IMR-90 (cell line): ENCODE measurements at regions not wholly inside any gene's neighbourhood (a gene's known extent, or its start where the extent isn't known, plus 50 kb on each side); places are given as distances from the start of the nearest gene placed in this dataset.

ENCODE experiments used
- ATAC-seq: fragments of 200-7000 bp; cut with Tn5 transposase; 2 replicates; pipeline ENCODE4 v1.9.1; 2020; ENCODE audit warnings: low read depth, mild to moderate bottlenecking, moderate library complexity
- BruUV-seq: library from RNA; stranded (reverse); fragments of 400-500 nt; replicated peaks from 2 replicates; lab custom pipeline; 2021; lab: Mats Ljungman, UMichigan
- CTCF ChIA-PET: fragments of 300-600 bp; formaldehyde crosslinking; extraction: SDS; loops from one replicate; lab custom pipeline; 2021; ENCODE audit warnings: antibody characterized with exemption; lab: Yijun Ruan, JAX
- POLR2A ChIA-PET: fragments of 300-600 bp; sonication (Branson Sonifier 250); formaldehyde crosslinking; loops from one replicate; lab custom pipeline; 2022; ENCODE audit warnings: antibody characterized with exemption; ENCODE audit not compliant: unreplicated experiment; lab: Charles Lee
- DNase-seq: peaks from one replicate; pipeline ENCODE4 v3.0.0; 2013
- H2AFZ ChIP-seq: replicated peaks from 2 replicates; pipeline ENCODE3; 2013; ENCODE audit warnings: low read length, mild to moderate bottlenecking; ENCODE audit not compliant: poor library complexity
- H2AK5ac ChIP-seq: 2 replicates; pipeline ENCODE4 v1.6.1; 2013; ENCODE audit warnings: low read depth, low read length, inconsistent platforms
- H2AK9ac ChIP-seq: replicated peaks from 2 replicates; pipeline ENCODE3; 2013; ENCODE audit warnings: mild to moderate bottlenecking, low read depth, low read length, moderate library complexity; ENCODE audit not compliant: poor library complexity
- H2BK120ac ChIP-seq: 2 replicates; pipeline ENCODE4 v1.6.1; 2013; ENCODE audit warnings: low read depth, low read length, inconsistent platforms
- H2BK15ac ChIP-seq: 3 replicates; pipeline ENCODE4 v1.6.1; 2013; ENCODE audit warnings: low read depth, low read length, inconsistent platforms
- H2BK20ac ChIP-seq: 2 replicates; pipeline ENCODE4 v1.6.1; 2013; ENCODE audit warnings: low read depth, mild to moderate bottlenecking, inconsistent platforms, low read length, moderate library complexity
- H2BK5ac ChIP-seq: 2 replicates; pipeline ENCODE4 v1.6.1; 2013; ENCODE audit warnings: mild to moderate bottlenecking, low read depth, low read length, inconsistent platforms; ENCODE audit not compliant: poor library complexity, severe bottlenecking
- H3K14ac ChIP-seq: replicated peaks from 2 replicates; pipeline ENCODE4 v1.6.1; 2013; ENCODE audit warnings: low read depth, low read length, inconsistent platforms
- H3K18ac ChIP-seq: 2 replicates; pipeline ENCODE4 v1.6.1; 2013; ENCODE audit warnings: low read depth, low read length, control low read depth
- H3K23ac ChIP-seq: 2 replicates; pipeline ENCODE4 v1.6.1; 2013; ENCODE audit warnings: low read depth, low read length, inconsistent platforms
- H3K27ac ChIP-seq: 2 replicates; pipeline ENCODE4 v1.5.1; 2013; ENCODE audit warnings: mild to moderate bottlenecking, control low read depth, low read length; ENCODE audit not compliant: insufficient read depth
- H3K27me3 ChIP-seq: 2 replicates; pipeline ENCODE4 v1.6.1; 2013; ENCODE audit warnings: low read length; ENCODE audit not compliant: control insufficient read depth, insufficient read depth
- H3K36me3 ChIP-seq: 2 replicates; pipeline ENCODE4 v1.6.1; 2013; ENCODE audit warnings: low read length, mixed read lengths; ENCODE audit not compliant: control insufficient read depth, insufficient read depth
- H3K4ac ChIP-seq: 2 replicates; pipeline ENCODE4 v1.6.1; 2013; ENCODE audit warnings: low read depth, low read length, inconsistent platforms
- H3K4me1 ChIP-seq: 2 replicates; pipeline ENCODE4 v1.6.1; 2013; ENCODE audit warnings: low read length, mixed read lengths; ENCODE audit not compliant: control insufficient read depth, insufficient read depth
- H3K4me2 ChIP-seq: 2 replicates; pipeline ENCODE4 v1.6.1; 2013; ENCODE audit warnings: low read depth, mild to moderate bottlenecking, control low read depth, low read length, moderate library complexity
- H3K4me3 ChIP-seq: 2 replicates; pipeline ENCODE4 v1.5.1; 2013; ENCODE audit warnings: low read depth, mild to moderate bottlenecking, control low read depth, low read length, moderate library complexity; ENCODE audit not compliant: insufficient read depth
- H3K56ac ChIP-seq: 2 replicates; pipeline ENCODE4 v1.6.1; 2013; ENCODE audit warnings: low read length, inconsistent platforms; ENCODE audit not compliant: insufficient read depth; ENCODE audit errors: extremely low read depth
- H3K79me1 ChIP-seq, 2 experiments: 2 replicates each; pipeline ENCODE4 v1.6.1; 2013; ENCODE audit warnings: low read length in 2 of 2, inconsistent platforms in 1 of 2, low read depth in 1 of 2
- H3K9ac ChIP-seq: 2 replicates; pipeline ENCODE4 v1.6.1; 2013; ENCODE audit warnings: low read depth, low read length, control low read depth
- H3K9me1 ChIP-seq: 2 replicates; pipeline ENCODE4 v1.6.1; 2013; ENCODE audit warnings: low read length, inconsistent platforms; ENCODE audit not compliant: insufficient read depth
- H3K9me3 ChIP-seq: 2 replicates; pipeline ENCODE4 v1.6.1; 2013; ENCODE audit warnings: low read length; ENCODE audit not compliant: control insufficient read depth, insufficient read depth
- H4K20me1 ChIP-seq: 2 replicates; pipeline ENCODE4 v1.6.1; 2013; ENCODE audit warnings: low read length, inconsistent platforms; ENCODE audit not compliant: insufficient read depth
- H4K5ac ChIP-seq: 2 replicates; pipeline ENCODE4 v1.6.1; 2013; ENCODE audit warnings: mild to moderate bottlenecking, low read depth, low read length, control low read depth
- H4K8ac ChIP-seq, 2 experiments: 2 replicates each; pipeline ENCODE4 v1.6.1; 2013; ENCODE audit warnings: low read depth in 2 of 2, low read length in 2 of 2, control low read depth in 1 of 2, inconsistent platforms in 1 of 2
- H4K91ac ChIP-seq: 2 replicates; pipeline ENCODE4 v1.6.1; 2013; ENCODE audit warnings: low read depth, low read length, inconsistent platforms; ENCODE audit not compliant: insufficient read depth
- BHLHE40 ChIP-seq: fragments of 150-350 bp; IDR thresholded peaks from 2 replicates; pipeline ENCODE4 v1.6.1; 2016; ENCODE audit warnings: mild to moderate bottlenecking, low read depth, low read length
- CEBPB ChIP-seq: IDR thresholded peaks from 2 replicates; pipeline ENCODE4 v1.6.1; 2012; ENCODE audit warnings: low read depth, low read length, improper control_type of control experiment
- CHD1 ChIP-seq: IDR thresholded peaks from 2 replicates; pipeline ENCODE4 v1.6.1; 2012; ENCODE audit warnings: low read depth, low read length, improper control_type of control experiment
- FOS ChIP-seq: fragments of 150-350 bp; IDR thresholded peaks from 2 replicates; pipeline ENCODE4 v1.6.1; 2016; ENCODE audit warnings: low read depth, low read length
- MAFK ChIP-seq: IDR thresholded peaks from 2 replicates; pipeline ENCODE4 v1.6.1; 2012; ENCODE audit warnings: low read depth, low read length, improper control_type of control experiment
- NFE2L2 ChIP-seq: fragments of 150-350 bp; IDR thresholded peaks from 2 replicates; pipeline ENCODE4 v1.6.1; 2016; ENCODE audit warnings: low read depth, mild to moderate bottlenecking, low read length
- POLR2A ChIP-seq: IDR thresholded peaks from 2 replicates; pipeline ENCODE4 v1.6.1; 2012; ENCODE audit warnings: mild to moderate bottlenecking, low read depth, low read length
- RAD21 ChIP-seq: IDR thresholded peaks from 2 replicates; pipeline ENCODE4 v1.6.1; 2012; ENCODE audit warnings: low read length, improper control_type of control experiment
- RCOR1 ChIP-seq: IDR thresholded peaks from 2 replicates; pipeline ENCODE4 v1.6.1; 2012; ENCODE audit warnings: mild to moderate bottlenecking, low read length, improper control_type of control experiment; ENCODE audit not compliant: insufficient replicate concordance
- RFX5 ChIP-seq: IDR thresholded peaks from 2 replicates; pipeline ENCODE4 v1.8.0; 2012; ENCODE audit warnings: low read depth, mild to moderate bottlenecking, low read length, moderate library complexity
- SMC3 ChIP-seq: fragments of 150-350 bp; IDR thresholded peaks from 2 replicates; pipeline ENCODE4 v1.6.1; 2016; ENCODE audit warnings: low read depth, mild to moderate bottlenecking, antibody characterized with exemption, low read length, moderate library complexity
- WGBS, 2 experiments: methylation state at CpG; one replicate each; pipeline versions ENCODE4 v1.1.5 to v1.1.7; 2013; ENCODE audit warnings: missing lambda C conversion rate in 2 of 2; ENCODE audit not compliant: insufficient read length in 1 of 2; ENCODE audit errors: extremely low coverage in 2 of 2; 5-methylcytosine and 5-hydroxymethylcytosine counted together
- dilution Hi-C: fragments of 300-500 bp; cut with HindIII; formaldehyde crosslinking; loops from one replicate; pipeline ENCODE4 v1.14.3; 2018; ENCODE audit warnings: low sequenced_read_pairs; ENCODE audit not compliant: unreplicated experiment
- in situ Hi-C: fragments of 300-500 bp; cut with MboI; formaldehyde crosslinking; loops from 3 replicates; pipeline ENCODE4 v1.14.3; 2019; ENCODE audit warnings: low sequenced_read_pairs, inconsistent platforms, mixed read lengths
- intact Hi-C: fragments of 100-400 bp; cut with micrococcal nuclease; formaldehyde crosslinking; loops from 2 replicates; pipeline ENCODE4 v1.10.0; 2022
- TF ChIP-seq, protein P1 (sequence below): conservative IDR thresholded peaks from 2 replicates; pipeline ENCODE4 v1.5.1; 2012; ENCODE audit warnings: mild to moderate bottlenecking, low read depth, low read length, improper control_type of control experiment

DNA sequence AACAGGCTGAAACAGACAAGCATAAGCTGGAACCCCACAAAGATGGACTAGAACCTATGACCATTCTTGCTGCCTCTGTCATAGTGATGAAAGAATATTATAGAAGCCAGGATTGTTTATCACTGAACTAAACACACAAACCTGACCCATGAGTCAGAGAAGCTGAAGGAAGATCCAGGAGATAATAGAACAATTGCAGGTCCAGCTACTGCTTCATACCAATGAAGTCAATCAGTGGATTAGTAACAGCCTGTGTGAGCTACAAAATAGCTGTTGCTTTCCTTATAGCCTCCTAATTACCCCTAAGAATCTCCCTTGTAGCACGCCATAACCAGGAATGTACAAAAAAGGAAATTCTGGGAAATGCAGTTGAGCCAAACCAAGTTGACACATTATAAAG is 459.9 kb upstream of the ZNF462 start:
- POLR2A ChIA-PET = no interaction called here
- no peak overlapping the region for H4K5ac ChIP-seq
- no peak overlapping the region for H2AFZ ChIP-seq
- no peak overlapping the region for H2BK20ac ChIP-seq
- in situ Hi-C loops (no loop called here), dilution Hi-C loops (no loop called here), intact Hi-C loops (no loop called here)
- no peak overlapping the region for H3K14ac ChIP-seq
- BruUV-seq = no TSS peak
- no peaks in the 10 kb centered on the region for H3K79me1 ChIP-seq
- H2AK5ac ChIP-seq = no peak overlapping the region
- H4K8ac ChIP-seq = no peak overlapping the region
- DNase-seq = no peak
- no peaks in the 10 kb centered on the region for H3K36me3 ChIP-seq
- no peak overlapping the region for H2AK9ac ChIP-seq
- no peak overlapping the region for H2BK5ac ChIP-seq
- H3K27ac ChIP-seq = no peak overlapping the region
- 0 out of 2 replicates have a peak, but pooled peaks cover 2% of the 10 kb centered on the region for H3K9me3 ChIP-seq
- no peak overlapping the region for H3K56ac ChIP-seq
- no peaks in the 10 kb centered on the region for H3K9me1 ChIP-seq
- TF ChIP-seq FOS (no peak), CHD1 (no peak), RAD21 (no peak), POLR2A (no peak), NFE2L2 (no peak), BHLHE40 (no peak), CEBPB (no peak), RCOR1 (no peak), SMC3 (no peak), RFX5 (no peak), MAFK (no peak)
- TF ChIP-seq, protein P1, sequence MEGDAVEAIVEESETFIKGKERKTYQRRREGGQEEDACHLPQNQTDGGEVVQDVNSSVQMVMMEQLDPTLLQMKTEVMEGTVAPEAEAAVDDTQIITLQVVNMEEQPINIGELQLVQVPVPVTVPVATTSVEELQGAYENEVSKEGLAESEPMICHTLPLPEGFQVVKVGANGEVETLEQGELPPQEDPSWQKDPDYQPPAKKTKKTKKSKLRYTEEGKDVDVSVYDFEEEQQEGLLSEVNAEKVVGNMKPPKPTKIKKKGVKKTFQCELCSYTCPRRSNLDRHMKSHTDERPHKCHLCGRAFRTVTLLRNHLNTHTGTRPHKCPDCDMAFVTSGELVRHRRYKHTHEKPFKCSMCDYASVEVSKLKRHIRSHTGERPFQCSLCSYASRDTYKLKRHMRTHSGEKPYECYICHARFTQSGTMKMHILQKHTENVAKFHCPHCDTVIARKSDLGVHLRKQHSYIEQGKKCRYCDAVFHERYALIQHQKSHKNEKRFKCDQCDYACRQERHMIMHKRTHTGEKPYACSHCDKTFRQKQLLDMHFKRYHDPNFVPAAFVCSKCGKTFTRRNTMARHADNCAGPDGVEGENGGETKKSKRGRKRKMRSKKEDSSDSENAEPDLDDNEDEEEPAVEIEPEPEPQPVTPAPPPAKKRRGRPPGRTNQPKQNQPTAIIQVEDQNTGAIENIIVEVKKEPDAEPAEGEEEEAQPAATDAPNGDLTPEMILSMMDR = no peak
- no peak overlapping the region for H3K4me2 ChIP-seq
- H4K20me1 ChIP-seq = no peaks in the 10 kb centered on the region
- no peak for ATAC-seq
- no peak overlapping the region for H2BK120ac ChIP-seq
- no peak overlapping the region for H3K4ac ChIP-seq
- H2BK15ac ChIP-seq = no peak overlapping the region
- no peaks in the 10 kb centered on the region for H3K27me3 ChIP-seq
- no peak overlapping the region for H3K9ac ChIP-seq
- CTCF ChIA-PET = no interaction called here
- no CpG with 5 or more reads among the region's 1 CpG for WGBS, 2 experiments
- no peak overlapping the region for H3K18ac ChIP-seq
- H3K23ac ChIP-seq = no peak overlapping the region
- no peak overlapping the region for H3K4me3 ChIP-seq
- H4K91ac ChIP-seq = no peak overlapping the region
- no peaks in the 10 kb centered on the region for H3K4me1 ChIP-seq
